GM12891 (cell line): ENCODE measurements at regions not wholly inside any gene's neighbourhood (a gene's known extent, or its start where the extent isn't known, plus 50 kb on each side); places are given as distances from the start of the nearest gene placed in this dataset.

Experiments
- PAX5 ChIP-seq: IDR thresholded peaks from 2 replicates; pipeline ENCODE4 v1.6.1; 2011; ENCODE audit warnings: low read length, moderate library complexity, mild to moderate bottlenecking; ENCODE audit not compliant: insufficient read depth, severe bottlenecking
- POLR2A ChIP-seq: IDR thresholded peaks from 2 replicates; pipeline ENCODE4 v1.6.1; 2011; ENCODE audit warnings: low read depth, low read length, control low read depth
- POLR2AphosphoS5 ChIP-seq: IDR thresholded peaks from 2 replicates; pipeline ENCODE4 v1.6.1; 2011; ENCODE audit warnings: low read depth, low read length, control low read depth
- TAF1 ChIP-seq: IDR thresholded peaks from 2 replicates; pipeline ENCODE4 v1.6.1; 2011; ENCODE audit warnings: low read depth, low read length, control low read depth

- TF ChIP-seq POLR2AphosphoS5 = no peak
- TF ChIP-seq POLR2A = no peak
- no peak for TF ChIP-seq PAX5
- TF ChIP-seq TAF1 = no peak
These were observed 265.9 kb downstream of the SEC16B start for GRCh38 chr1:177703888-177704446.
